ENCODE measurements at regions not wholly inside any gene's neighbourhood (a gene's known extent, or its start where the extent isn't known, plus 50 kb on each side); places are given as distances from the start of the nearest gene placed in this dataset.

DNA sequence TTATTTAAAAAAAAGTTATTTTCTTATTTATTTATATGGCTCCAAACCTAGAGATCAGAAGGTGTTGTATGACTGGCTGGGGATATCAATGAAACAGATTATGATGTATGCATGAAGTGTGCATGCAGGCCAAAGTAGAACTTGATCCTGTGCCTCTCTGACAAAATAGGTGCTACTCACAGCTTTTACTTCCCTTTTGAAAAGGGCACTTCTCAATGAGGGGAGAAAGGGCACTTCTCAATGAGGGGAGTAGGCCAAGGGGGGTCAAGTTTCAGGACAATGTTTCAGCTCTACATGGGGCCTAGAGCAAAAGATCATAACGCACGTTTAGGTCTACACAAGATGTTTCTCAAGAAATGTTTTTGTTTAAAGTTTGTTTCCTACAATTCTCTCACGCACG, 397.5 kb downstream of the ETS1 start:
- TF ChIP-seq SNAI2 (CRISPR knock-in tag; IDR thresholded peaks at IDR 0.05), result no peak
- TF ChIP-seq ZFP3 (CRISPR knock-in tag; IDR thresholded peaks at IDR 0.05), result no peak
- TF ChIP-seq TOX (CRISPR knock-in tag; IDR thresholded peaks at IDR 0.05; ENCODE audit: borderline replicate concordance), result no peak
- TF ChIP-seq, protein P1, sequence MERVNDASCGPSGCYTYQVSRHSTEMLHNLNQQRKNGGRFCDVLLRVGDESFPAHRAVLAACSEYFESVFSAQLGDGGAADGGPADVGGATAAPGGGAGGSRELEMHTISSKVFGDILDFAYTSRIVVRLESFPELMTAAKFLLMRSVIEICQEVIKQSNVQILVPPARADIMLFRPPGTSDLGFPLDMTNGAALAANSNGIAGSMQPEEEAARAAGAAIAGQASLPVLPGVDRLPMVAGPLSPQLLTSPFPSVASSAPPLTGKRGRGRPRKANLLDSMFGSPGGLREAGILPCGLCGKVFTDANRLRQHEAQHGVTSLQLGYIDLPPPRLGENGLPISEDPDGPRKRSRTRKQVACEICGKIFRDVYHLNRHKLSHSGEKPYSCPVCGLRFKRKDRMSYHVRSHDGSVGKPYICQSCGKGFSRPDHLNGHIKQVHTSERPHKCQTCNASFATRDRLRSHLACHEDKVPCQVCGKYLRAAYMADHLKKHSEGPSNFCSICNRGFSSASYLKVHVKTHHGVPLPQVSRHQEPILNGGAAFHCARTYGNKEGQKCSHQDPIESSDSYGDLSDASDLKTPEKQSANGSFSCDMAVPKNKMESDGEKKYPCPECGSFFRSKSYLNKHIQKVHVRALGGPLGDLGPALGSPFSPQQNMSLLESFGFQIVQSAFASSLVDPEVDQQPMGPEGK (CRISPR knock-in tag; IDR thresholded peaks at IDR 0.05; ENCODE audit: borderline replicate concordance), result no peak
- no peak for TF ChIP-seq ARNTL (CRISPR knock-in tag; IDR thresholded peaks at IDR 0.05; ENCODE audit: borderline replicate concordance, low read depth)
- no peak for TF ChIP-seq ISL1 (CRISPR knock-in tag; IDR thresholded peaks at IDR 0.05)
- no peak for TF ChIP-seq ZNF565 (CRISPR knock-in tag; conservative IDR thresholded peaks at IDR 0.05; ENCODE audit: low read depth)
- no peak for TF ChIP-seq GLIS3 (CRISPR knock-in tag; IDR thresholded peaks at IDR 0.05)
- no peak for TF ChIP-seq ZFP30 (CRISPR knock-in tag; IDR thresholded peaks at IDR 0.05)
- no peak for TF ChIP-seq CSDC2 (CRISPR knock-in tag; IDR thresholded peaks at IDR 0.05)
- TF ChIP-seq OSR1 (CRISPR knock-in tag; IDR thresholded peaks at IDR 0.05), result no peak
